WTC11 (cell line): ENCODE measurements at regions not wholly inside any gene's neighbourhood (a gene's known extent, or its start where the extent isn't known, plus 50 kb on each side); places are given as distances from the start of the nearest gene placed in this dataset.
"Not testable (repeated sequence)": the region's sequence is repeated elsewhere in the genome, so short reads cannot be mapped to it uniquely, and the experiment has no call there.

Experiments used
- ATAC-seq: fragments of 200-7000 bp; cut with Tn5 transposase; 2 replicates; pipeline ENCODE4 v1.10.0; 2021; ENCODE audit warnings: mild to moderate bottlenecking, moderate library complexity
- CTCF ChIA-PET: fragments of 300-600 bp; sonication (Branson Sonifier 250); formaldehyde crosslinking; loops from one replicate; lab custom pipeline; 2021; ENCODE audit warnings: antibody characterized with exemption; lab: Charles Lee
- POLR2A ChIA-PET: fragments of 350-600 bp; sonication (Branson Sonifier 250); formaldehyde crosslinking; loops from one replicate; lab custom pipeline; 2021; ENCODE audit warnings: antibody characterized with exemption; lab: Charles Lee
- DNase-seq: peaks from one replicate; pipeline ENCODE4 v3.0.0; 2021; ENCODE audit warnings: low spot score
- H3K27ac Mint-ChIP-seq: 2 replicates; pipeline ENCODE4 v1.8.0; 2021; ENCODE audit warnings: mixed read lengths
- H3K27me3 Mint-ChIP-seq: 2 replicates; pipeline ENCODE4 v1.8.0; 2021; ENCODE audit warnings: low read depth, mild to moderate bottlenecking, moderate library complexity, mixed read lengths
- H3K36me3 Mint-ChIP-seq: 2 replicates; pipeline ENCODE4 v1.8.0; 2021; ENCODE audit warnings: mixed read lengths
- H3K4me1 Mint-ChIP-seq: 2 replicates; pipeline ENCODE4 v1.8.0; 2022; ENCODE audit warnings: mixed read lengths
- H3K4me3 Mint-ChIP-seq: 2 replicates; pipeline ENCODE4 v1.8.0; 2021; ENCODE audit warnings: mild to moderate bottlenecking, moderate library complexity, mixed read lengths
- H3K9me3 Mint-ChIP-seq: 2 replicates; pipeline ENCODE4 v1.8.0; 2021; ENCODE audit warnings: mixed read lengths
- FOXK1 ChIP-seq: sonication (generic); formaldehyde crosslinking; IDR thresholded peaks from 2 replicates; pipeline ENCODE4 v1.8.0; 2022; ENCODE audit warnings: mild to moderate bottlenecking, moderate library complexity, missing genetic modification reagents
- JAZF1 ChIP-seq: fragments of 250-450 bp; sonication (Bioruptor Pico); IDR thresholded peaks from 2 replicates; pipeline ENCODE4 v1.9.0; 2021; ENCODE audit warnings: moderate library complexity, mild to moderate bottlenecking, inconsistent platforms
- JUN ChIP-seq: sonication (generic); formaldehyde crosslinking; IDR thresholded peaks from 2 replicates; pipeline ENCODE4 v1.8.0; 2023; ENCODE audit warnings: mild to moderate bottlenecking, missing genetic modification reagents
- MYBL2 ChIP-seq: sonication (generic); formaldehyde crosslinking; IDR thresholded peaks from 2 replicates; pipeline ENCODE4 v1.8.1; 2023; ENCODE audit warnings: mild to moderate bottlenecking, moderate library complexity, missing genetic modification reagents
- NFATC4 ChIP-seq: fragments of 250-450 bp; sonication (Bioruptor Pico); IDR thresholded peaks from 2 replicates; pipeline ENCODE4 v1.9.0; 2021; ENCODE audit warnings: mild to moderate bottlenecking
- OVOL2 ChIP-seq: fragments of 250-450 bp; sonication (Bioruptor Pico); IDR thresholded peaks from 2 replicates; pipeline ENCODE4 v1.9.0; 2021; ENCODE audit warnings: mild to moderate bottlenecking, borderline replicate concordance
- PRRX2 ChIP-seq: fragments of 250-450 bp; sonication (Bioruptor Pico); IDR thresholded peaks from 2 replicates; pipeline ENCODE4 v1.8.0; 2021; ENCODE audit warnings: mild to moderate bottlenecking
- ZNF219 ChIP-seq: sonication (generic); formaldehyde crosslinking; IDR thresholded peaks from 2 replicates; pipeline ENCODE4 v1.8.0; 2023; ENCODE audit warnings: missing genetic modification reagents, mild to moderate bottlenecking, borderline replicate concordance
- ZNF232 ChIP-seq: sonication (generic); formaldehyde crosslinking; IDR thresholded peaks from 2 replicates; pipeline ENCODE4 v1.8.0; 2022; ENCODE audit warnings: mild to moderate bottlenecking, missing genetic modification reagents
- ZNF263 ChIP-seq: sonication (generic); formaldehyde crosslinking; IDR thresholded peaks from 2 replicates; pipeline ENCODE4 v1.8.1; 2022; ENCODE audit warnings: low read depth, mild to moderate bottlenecking, moderate library complexity, missing genetic modification reagents
- ZNF396 ChIP-seq: fragments of 250-450 bp; sonication (Bioruptor Pico); IDR thresholded peaks from 2 replicates; pipeline ENCODE4 v1.8.0; 2021; ENCODE audit warnings: mild to moderate bottlenecking, moderate library complexity, borderline replicate concordance
- TF ChIP-seq, protein P1 (sequence below): fragments of 250-450 bp; sonication (Bioruptor Pico); conservative IDR thresholded peaks from 2 replicates; pipeline ENCODE4 v1.9.0; 2021; ENCODE audit warnings: mild to moderate bottlenecking
- TF ChIP-seq, protein P2 (sequence below): sonication (generic); formaldehyde crosslinking; IDR thresholded peaks from 2 replicates; pipeline ENCODE4 v1.8.0; 2022; ENCODE audit warnings: mild to moderate bottlenecking, missing genetic modification reagents
- TF ChIP-seq, protein P3 (sequence below): sonication (generic); formaldehyde crosslinking; IDR thresholded peaks from 2 replicates; pipeline ENCODE4 v1.8.0; 2023; ENCODE audit warnings: missing genetic modification reagents
- TF ChIP-seq, protein P4 (sequence below): sonication (generic); formaldehyde crosslinking; conservative IDR thresholded peaks from 2 replicates; pipeline ENCODE4 v1.8.1; 2023; ENCODE audit warnings: mild to moderate bottlenecking, low read depth, missing genetic modification reagents, moderate library complexity

DNA sequence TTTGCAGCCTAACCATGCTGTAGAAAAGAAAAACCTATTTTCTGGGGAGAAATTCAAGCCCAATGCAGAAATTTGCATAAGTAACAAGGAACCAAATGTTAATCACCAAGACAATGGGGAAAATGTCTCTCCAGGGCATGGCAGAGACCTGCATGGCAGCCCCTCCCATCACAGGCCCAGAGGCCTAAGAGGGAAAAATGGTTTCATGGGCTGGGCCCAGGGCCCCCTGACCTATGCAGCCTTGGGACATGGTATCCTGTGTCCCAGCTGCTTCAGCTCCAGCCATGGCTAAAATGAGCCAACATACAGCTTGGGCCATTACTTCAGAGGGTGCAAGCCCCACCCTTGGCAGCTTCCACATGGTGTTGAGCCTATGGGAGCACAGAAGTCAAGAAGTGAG lies 266.9 kb downstream of the AGTPBP1 start:
- peak; percentile 25; the same call in 1 of the 2 replicates for ATAC-seq
- H3K4me1 Mint-ChIP-seq, H3K4me3 Mint-ChIP-seq, H3K27ac Mint-ChIP-seq, POLR2A ChIA-PET, DNase-seq, CTCF ChIA-PET: not testable (repeated sequence)
- Mint-ChIP-seq H3K36me3 (peaks cover 44% of the 10 kb centered on the region), H3K9me3 (peaks cover 27% of the 10 kb centered on the region), H3K27me3 (peaks cover 20% of the 10 kb centered on the region)
- TF ChIP-seq, protein P1, sequence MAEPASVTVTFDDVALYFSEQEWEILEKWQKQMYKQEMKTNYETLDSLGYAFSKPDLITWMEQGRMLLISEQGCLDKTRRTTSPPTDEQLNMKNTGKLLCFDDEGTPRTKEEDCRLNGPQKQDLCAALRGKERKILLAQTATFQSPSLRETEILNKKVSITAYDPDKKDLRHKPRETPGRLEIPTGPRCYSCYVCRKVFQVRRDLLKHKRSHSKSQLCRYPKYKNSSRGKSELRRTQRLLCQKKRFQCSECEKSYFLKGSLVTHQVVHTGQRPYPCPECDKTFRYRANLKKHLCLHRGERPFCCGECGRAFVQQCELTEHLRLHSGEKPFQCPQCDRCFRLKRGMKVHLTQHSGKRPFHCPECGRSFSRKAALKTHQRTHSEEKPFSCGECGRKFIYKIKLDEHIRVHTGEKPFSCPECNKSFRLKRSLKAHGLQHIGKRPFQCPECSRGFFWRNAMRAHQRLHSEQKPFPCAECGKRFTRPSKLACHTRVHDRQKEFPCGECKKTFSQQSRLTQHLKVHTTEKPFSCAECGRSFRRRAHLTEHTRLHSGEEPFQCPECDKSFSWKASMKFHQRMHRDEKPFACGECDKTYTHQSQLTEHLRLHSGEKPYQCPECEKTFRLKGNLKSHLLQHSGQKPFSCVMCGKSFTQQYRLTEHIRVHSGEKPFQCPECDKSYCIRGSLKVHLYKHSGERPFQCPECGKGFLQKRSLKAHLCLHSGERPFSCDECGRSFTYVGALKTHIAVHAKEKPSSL (CRISPR knock-in tag): peak; percentile 40

DNA sequence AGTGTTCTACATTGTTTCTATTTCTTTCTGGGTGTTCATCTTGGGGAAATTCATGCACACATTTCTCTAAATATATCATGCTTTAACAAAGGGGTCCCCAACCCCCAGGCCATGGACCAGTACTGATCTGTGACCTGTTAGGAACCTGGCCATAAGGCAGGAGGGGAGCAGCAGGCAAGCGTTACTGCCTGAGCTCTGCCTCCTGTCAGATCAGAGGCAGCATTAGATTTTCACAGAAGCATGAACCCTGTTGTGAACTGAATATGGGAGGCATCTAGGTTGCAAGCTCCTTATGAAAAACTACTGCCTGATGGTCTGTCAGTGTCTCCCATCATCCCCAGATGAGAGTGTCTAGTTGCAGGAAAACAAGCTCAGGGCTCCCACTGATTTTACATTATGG lies 270.0 kb downstream of the AGTPBP1 start:
- TF ChIP-seq OVOL2 (CRISPR knock-in tag) (no peak), JAZF1 (no peak), FOXK1 (CRISPR knock-in tag) (no peak), NFATC4 (CRISPR knock-in tag) (no peak), PRRX2 (no peak), ZNF219 (CRISPR knock-in tag) (no peak), MYBL2 (CRISPR knock-in tag) (no peak), JUN (CRISPR knock-in tag) (no peak), ZNF396 (no peak), ZNF232 (CRISPR knock-in tag) (no peak), ZNF263 (CRISPR knock-in tag) (no peak)
- TF ChIP-seq, protein P1 (CRISPR knock-in tag): no peak
- TF ChIP-seq, protein P2, sequence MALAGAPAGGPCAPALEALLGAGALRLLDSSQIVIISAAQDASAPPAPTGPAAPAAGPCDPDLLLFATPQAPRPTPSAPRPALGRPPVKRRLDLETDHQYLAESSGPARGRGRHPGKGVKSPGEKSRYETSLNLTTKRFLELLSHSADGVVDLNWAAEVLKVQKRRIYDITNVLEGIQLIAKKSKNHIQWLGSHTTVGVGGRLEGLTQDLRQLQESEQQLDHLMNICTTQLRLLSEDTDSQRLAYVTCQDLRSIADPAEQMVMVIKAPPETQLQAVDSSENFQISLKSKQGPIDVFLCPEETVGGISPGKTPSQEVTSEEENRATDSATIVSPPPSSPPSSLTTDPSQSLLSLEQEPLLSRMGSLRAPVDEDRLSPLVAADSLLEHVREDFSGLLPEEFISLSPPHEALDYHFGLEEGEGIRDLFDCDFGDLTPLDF: no peak
- TF ChIP-seq, protein P3, sequence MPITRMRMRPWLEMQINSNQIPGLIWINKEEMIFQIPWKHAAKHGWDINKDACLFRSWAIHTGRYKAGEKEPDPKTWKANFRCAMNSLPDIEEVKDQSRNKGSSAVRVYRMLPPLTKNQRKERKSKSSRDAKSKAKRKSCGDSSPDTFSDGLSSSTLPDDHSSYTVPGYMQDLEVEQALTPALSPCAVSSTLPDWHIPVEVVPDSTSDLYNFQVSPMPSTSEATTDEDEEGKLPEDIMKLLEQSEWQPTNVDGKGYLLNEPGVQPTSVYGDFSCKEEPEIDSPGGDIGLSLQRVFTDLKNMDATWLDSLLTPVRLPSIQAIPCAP (CRISPR knock-in tag): no peak
- TF ChIP-seq, protein P4, sequence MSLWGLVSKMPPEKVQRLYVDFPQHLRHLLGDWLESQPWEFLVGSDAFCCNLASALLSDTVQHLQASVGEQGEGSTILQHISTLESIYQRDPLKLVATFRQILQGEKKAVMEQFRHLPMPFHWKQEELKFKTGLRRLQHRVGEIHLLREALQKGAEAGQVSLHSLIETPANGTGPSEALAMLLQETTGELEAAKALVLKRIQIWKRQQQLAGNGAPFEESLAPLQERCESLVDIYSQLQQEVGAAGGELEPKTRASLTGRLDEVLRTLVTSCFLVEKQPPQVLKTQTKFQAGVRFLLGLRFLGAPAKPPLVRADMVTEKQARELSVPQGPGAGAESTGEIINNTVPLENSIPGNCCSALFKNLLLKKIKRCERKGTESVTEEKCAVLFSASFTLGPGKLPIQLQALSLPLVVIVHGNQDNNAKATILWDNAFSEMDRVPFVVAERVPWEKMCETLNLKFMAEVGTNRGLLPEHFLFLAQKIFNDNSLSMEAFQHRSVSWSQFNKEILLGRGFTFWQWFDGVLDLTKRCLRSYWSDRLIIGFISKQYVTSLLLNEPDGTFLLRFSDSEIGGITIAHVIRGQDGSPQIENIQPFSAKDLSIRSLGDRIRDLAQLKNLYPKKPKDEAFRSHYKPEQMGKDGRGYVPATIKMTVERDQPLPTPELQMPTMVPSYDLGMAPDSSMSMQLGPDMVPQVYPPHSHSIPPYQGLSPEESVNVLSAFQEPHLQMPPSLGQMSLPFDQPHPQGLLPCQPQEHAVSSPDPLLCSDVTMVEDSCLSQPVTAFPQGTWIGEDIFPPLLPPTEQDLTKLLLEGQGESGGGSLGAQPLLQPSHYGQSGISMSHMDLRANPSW (CRISPR knock-in tag): no peak
- POLR2A ChIA-PET: no interaction called here
- ATAC-seq: no peak

More for the DNA sequence above, 270.0 kb downstream of the AGTPBP1 start:
- Mint-ChIP-seq H3K4me3 (no peak overlapping the region), H3K27ac (no peak overlapping the region), H3K27me3 (no peaks in the 10 kb centered on the region; the same call in none of the 2 replicates), H3K9me3 (peaks cover 27% of the 10 kb centered on the region), H3K36me3 (peaks cover 48% of the 10 kb centered on the region), H3K4me1 (peaks cover 18% of the 10 kb centered on the region)
- CTCF ChIA-PET: no interaction called here
- no peak for DNase-seq
